H1 (cell line): ENCODE measurements at regions not wholly inside any gene's neighbourhood (a gene's known extent, or its start where the extent isn't known, plus 50 kb on each side); places are given as distances from the start of the nearest gene placed in this dataset.

ENCODE experiments used
- CTCF ChIA-PET: fragments of 300-600 bp; sonication (Branson Sonifier 250); formaldehyde crosslinking; loops from one replicate; lab custom pipeline; 2021; ENCODE audit not compliant: partially characterized antibody; lab: Charles Lee
- POLR2A ChIA-PET: fragments of 300-600 bp; sonication (Branson Sonifier 250); formaldehyde crosslinking; loops from one replicate; lab custom pipeline; 2021; ENCODE audit warnings: inconsistent platforms; ENCODE audit not compliant: partially characterized antibody; lab: Charles Lee
- DNase-seq, 2 experiments: peaks; one replicate each; pipeline versions ENCODE4 v3.0.0 to v3.0.0-alpha.2; 2010 to 2022; ENCODE audit warnings: low spot score in 2 of 2, low read depth in 1 of 2, mixed read lengths in 1 of 2
- FAIRE-seq: peaks from 2 replicates; lab custom pipeline; 2011; peaks lifted over from hg19 to GRCh38; lab: Jason Lieb, UNC
- H2AFZ ChIP-seq: 2 replicates; pipeline ENCODE4 v1.8.1; 2012; ENCODE audit warnings: low read length, inconsistent platforms
- H2AK5ac ChIP-seq: 2 replicates; pipeline ENCODE4 v1.6.1; 2013; ENCODE audit warnings: low read depth, low read length
- H2BK120ac ChIP-seq: replicated peaks from 2 replicates; pipeline ENCODE3; 2013; ENCODE audit warnings: low read depth, low read length, inconsistent platforms
- H2BK12ac ChIP-seq: 2 replicates; pipeline ENCODE4 v1.6.1; 2013; ENCODE audit warnings: low read depth, low read length
- H2BK15ac ChIP-seq: 2 replicates; pipeline ENCODE4 v1.6.1; 2013; ENCODE audit warnings: low read length
- H2BK20ac ChIP-seq: 2 replicates; pipeline ENCODE4 v1.6.1; 2013; ENCODE audit warnings: low read length
- H2BK5ac ChIP-seq: 2 replicates; pipeline ENCODE4 v1.6.1; 2013; ENCODE audit warnings: low read depth, low read length
- H3K14ac ChIP-seq: 2 replicates; pipeline ENCODE4 v1.6.1; 2013; ENCODE audit warnings: inconsistent platforms; ENCODE audit not compliant: insufficient read length
- H3K18ac ChIP-seq: 2 replicates; pipeline ENCODE4 v1.6.1; 2013; ENCODE audit warnings: low read length; ENCODE audit errors: extremely low read depth
- H3K23ac ChIP-seq: 2 replicates; pipeline ENCODE4 v1.6.1; 2013; ENCODE audit warnings: inconsistent platforms; ENCODE audit not compliant: insufficient read length
- H3K23me2 ChIP-seq: 2 replicates; pipeline ENCODE4 v1.6.1; 2013; ENCODE audit warnings: low read depth, low read length
- H3K27ac ChIP-seq: 2 replicates; pipeline ENCODE4 v1.6.1; 2011; ENCODE audit warnings: low read depth, low read length, inconsistent platforms
- H3K27me3 ChIP-seq, 4 experiments: replicated peaks in 1 of 4; 1 replicate in 1 of 4; 2 replicates in 3 of 4; pipeline versions ENCODE4 v1.6.1 to v1.8.1; 2011 to 2013; ENCODE audit warnings: low read length in 3 of 4, mild to moderate bottlenecking in 3 of 4, inconsistent platforms in 2 of 4, mixed read lengths in 2 of 4, moderate library complexity in 1 of 4; ENCODE audit not compliant: control insufficient read depth in 3 of 4, insufficient read depth in 3 of 4; ENCODE audit errors: extremely low read depth in 1 of 4
- H3K36me3 ChIP-seq, 4 experiments: 2 replicates each; pipeline versions ENCODE4 v1.6.1 to v1.8.1; 2011 to 2013; ENCODE audit warnings: mild to moderate bottlenecking in 4 of 4, low read length in 3 of 4, moderate library complexity in 2 of 4, control low read depth in 1 of 4, inconsistent platforms in 1 of 4; ENCODE audit not compliant: insufficient read depth in 4 of 4, control insufficient read depth in 2 of 4
- H3K4ac ChIP-seq: replicated peaks from 2 replicates; pipeline ENCODE3; 2013; ENCODE audit warnings: low read length, low read depth, mixed read lengths, inconsistent platforms; ENCODE audit not compliant: insufficient read length
- H3K4me1 ChIP-seq, 4 experiments: replicated peaks in 1 of 4; 1 replicate in 1 of 4; 2 replicates in 3 of 4; pipeline versions ENCODE4 v1.6.1 to v1.8.1; 2011 to 2013; ENCODE audit warnings: low read length in 3 of 4, inconsistent platforms in 2 of 4, mixed read lengths in 1 of 4; ENCODE audit not compliant: insufficient read depth in 4 of 4, control insufficient read depth in 3 of 4
- H3K4me2 ChIP-seq, 2 experiments: 2 replicates each; pipeline versions ENCODE4 v1.6.1 to v1.8.1; 2011 to 2013; ENCODE audit warnings: low read depth in 2 of 2, low read length in 2 of 2, control low read depth in 1 of 2, inconsistent platforms in 1 of 2, mild to moderate bottlenecking in 1 of 2; ENCODE audit not compliant: insufficient read depth in 1 of 2
- H3K4me3 ChIP-seq, 4 experiments: fragments of 200-600, 300-600 bp in 1 of 4; sonication (generic), shearing (Covaris generic), sonication (Bioruptor Twin) in 1 of 4; 2 replicates each; pipeline versions ENCODE4 v1.5.1 to v1.8.1; 2011 to 2016; ENCODE audit warnings: low read length in 4 of 4, low read depth in 3 of 4, control low read depth in 2 of 4, inconsistent platforms in 2 of 4, mild to moderate bottlenecking in 2 of 4, mixed read lengths in 1 of 4, moderate library complexity in 1 of 4; ENCODE audit not compliant: insufficient read depth in 2 of 4; ENCODE audit errors: extremely low read depth in 1 of 4
- H3K56ac ChIP-seq: replicated peaks from 2 replicates; pipeline ENCODE3; 2013; ENCODE audit warnings: low read depth, mild to moderate bottlenecking, mixed read lengths, low read length, inconsistent platforms; ENCODE audit not compliant: insufficient read length
- H3K79me1 ChIP-seq: 2 replicates; pipeline ENCODE4 v1.6.1; 2013; ENCODE audit warnings: low read depth, low read length, control low read depth
- H3K79me2 ChIP-seq, 2 experiments: 2 replicates each; pipeline versions ENCODE4 v1.6.1 to v1.8.1; 2012 to 2013; ENCODE audit warnings: low read length in 2 of 2, mild to moderate bottlenecking in 2 of 2, inconsistent platforms in 1 of 2; ENCODE audit not compliant: insufficient read depth in 2 of 2, control insufficient read depth in 1 of 2
- H3K9ac ChIP-seq, 4 experiments: replicated peaks in 1 of 4; 1 replicate in 1 of 4; 2 replicates in 3 of 4; pipeline versions ENCODE4 v1.6.1 to v1.8.1; 2011 to 2013; ENCODE audit warnings: low read depth in 3 of 4, low read length in 3 of 4, control low read depth in 2 of 4, mild to moderate bottlenecking in 2 of 4, moderate library complexity in 2 of 4, inconsistent platforms in 1 of 4; ENCODE audit errors: extremely low read depth in 1 of 4
- H3K9me3 ChIP-seq, 2 experiments: 2 replicates each; pipeline versions ENCODE4 v1.6.1 to v1.8.1; 2012 to 2013; ENCODE audit warnings: mild to moderate bottlenecking in 2 of 2, moderate library complexity in 2 of 2, control low read depth in 1 of 2, inconsistent platforms in 1 of 2, low read depth in 1 of 2, low read length in 1 of 2, mixed read lengths in 1 of 2; ENCODE audit not compliant: insufficient read depth in 2 of 2
- H4K20me1 ChIP-seq, 2 experiments: replicated peaks in 1 of 2; 2 replicates each; pipeline versions ENCODE3 to v1.8.1; 2011 to 2013; ENCODE audit warnings: inconsistent platforms in 2 of 2, low read length in 2 of 2, mild to moderate bottlenecking in 1 of 2; ENCODE audit not compliant: insufficient read depth in 2 of 2, control insufficient read depth in 1 of 2
- H4K5ac ChIP-seq: 2 replicates; pipeline ENCODE4 v1.6.1; 2013; ENCODE audit warnings: low read length, low read depth, mixed read lengths, inconsistent platforms; ENCODE audit not compliant: insufficient read length
- H4K8ac ChIP-seq: 2 replicates; pipeline ENCODE4 v1.8.0; 2013; ENCODE audit warnings: mild to moderate bottlenecking, moderate library complexity, low read length, inconsistent platforms; ENCODE audit not compliant: insufficient read depth; ENCODE audit errors: extremely low read depth
- H4K91ac ChIP-seq: replicated peaks from 2 replicates; pipeline ENCODE3; 2013; ENCODE audit warnings: low read length, mixed read lengths, inconsistent platforms; ENCODE audit not compliant: insufficient read length
- ATF2 ChIP-seq: IDR thresholded peaks from 2 replicates; pipeline ENCODE4 v1.6.1; 2012; ENCODE audit warnings: low read length, inconsistent platforms
- ATF3 ChIP-seq: IDR thresholded peaks from 2 replicates; pipeline ENCODE4 v1.6.1; 2011; ENCODE audit warnings: low read depth, mild to moderate bottlenecking, low read length; ENCODE audit not compliant: insufficient read depth
- GTF2F1 ChIP-seq: IDR thresholded peaks from 2 replicates; pipeline ENCODE4 v1.6.1; 2012; ENCODE audit warnings: low read depth, low read length, improper control_type of control experiment, borderline replicate concordance
- SIX5 ChIP-seq: IDR thresholded peaks from 2 replicates; pipeline ENCODE4 v1.6.1; 2011; ENCODE audit warnings: mild to moderate bottlenecking, low read depth, low read length
- TAF7 ChIP-seq: optimal IDR thresholded peaks from 2 replicates; pipeline ENCODE3; 2011; ENCODE audit warnings: low read depth, mild to moderate bottlenecking, inconsistent platforms, low read length, moderate library complexity, borderline replicate concordance
- WGBS, 2 experiments: shearing (Covaris generic) in 1 of 2; methylation state at CpG; one replicate each; pipeline versions ENCODE4 v1.1.6 to v1.1.7; 2013 to 2015; ENCODE audit warnings: low lambda C conversion rate in 2 of 2, mixed read lengths in 2 of 2, inconsistent platforms in 1 of 2, low coverage in 1 of 2, missing lambda C conversion rate in 1 of 2; ENCODE audit not compliant: insufficient replicate concordance in 2 of 2, insufficient coverage in 1 of 2, insufficient read length in 1 of 2; ENCODE audit errors: extremely low coverage in 1 of 2, missing lambda C conversion rate in 1 of 2; 5-methylcytosine and 5-hydroxymethylcytosine counted together

DNA sequence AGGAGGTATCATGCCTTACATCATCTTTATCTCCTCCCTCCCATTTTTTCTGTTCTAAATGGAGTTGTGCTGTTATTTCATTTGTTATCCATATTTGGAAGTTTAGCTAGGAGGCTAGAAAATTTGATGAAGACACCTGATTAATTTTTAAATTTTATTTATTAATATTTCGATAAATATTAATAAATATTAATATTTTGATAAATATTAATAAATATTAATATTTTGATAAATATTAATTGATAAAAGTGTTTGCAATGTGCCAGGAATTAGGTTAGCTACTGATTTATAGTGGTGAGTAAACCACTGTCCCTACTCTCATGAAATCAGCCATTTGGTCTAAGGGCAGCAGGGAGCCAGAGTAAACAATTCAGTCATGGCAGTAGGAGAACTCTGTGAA is 161.4 kb downstream of the GNAT3 start:
- Histone ChIP-seq H3K27ac (no peak overlapping the region), H3K23me2 (no peaks in the 10 kb centered on the region), H2BK20ac (no peak overlapping the region), H2AK5ac (no peak overlapping the region), H4K20me1 (peaks cover 0 to 1% of the 10 kb centered on the region in 2 experiments), H3K23ac (no peak overlapping the region), H2BK120ac (no peak overlapping the region), H2BK15ac (no peak overlapping the region), H3K27me3 (no peaks in the 10 kb centered on the region), H3K4me1 (no peaks in the 10 kb centered on the region), H3K56ac (no peak overlapping the region), H3K4me2 (no peak overlapping the region), H3K4ac (no peak overlapping the region), H3K79me1 (no peaks in the 10 kb centered on the region; the same call in 1 of the 2 replicates), H3K79me2 (no peaks in the 10 kb centered on the region), H2AFZ (no peak overlapping the region), H3K36me3 (no peaks in the 10 kb centered on the region), H3K14ac (no peak overlapping the region), H4K5ac (no peak overlapping the region), H4K8ac (no peak overlapping the region), H2BK12ac (no peak overlapping the region), H3K9ac (no peak overlapping the region), H3K4me3 (no peak overlapping the region), H3K18ac (no peak overlapping the region), H2BK5ac (no peak overlapping the region), H4K91ac (no peak overlapping the region), H3K9me3 (no peaks in the 10 kb centered on the region)
- TF ChIP-seq ATF3 (no peak), SIX5 (no peak), GTF2F1 (no peak), TAF7 (no peak), ATF2 (no peak)
- CTCF ChIA-PET = no interaction called here
- DNase-seq = no peak
- WGBS, 2 experiments = 96% methylated on average over 1 of the region's 1 CpG; no CpG with 5 or more reads in 1 of the 2 experiments
- POLR2A ChIA-PET = no interaction called here
- no peak for FAIRE-seq
